NCI-H2107 (cell line): ENCODE measurements at regions not wholly inside any gene's neighbourhood (a gene's known extent, or its start where the extent isn't known, plus 50 kb on each side); places are given as distances from the start of the nearest gene placed in this dataset.
A peak's percentile ranks its signal among the peaks of the same experiment; 100 is the strongest.
"Not testable (repeated sequence)": the region's sequence is repeated elsewhere in the genome, so short reads cannot be mapped to it uniquely, and the experiment has no call there.

Experiments used
- DNase-seq: peaks from one replicate; lab custom pipeline; 2025; lab: John Stamatoyannopoulos, UW

DNA sequence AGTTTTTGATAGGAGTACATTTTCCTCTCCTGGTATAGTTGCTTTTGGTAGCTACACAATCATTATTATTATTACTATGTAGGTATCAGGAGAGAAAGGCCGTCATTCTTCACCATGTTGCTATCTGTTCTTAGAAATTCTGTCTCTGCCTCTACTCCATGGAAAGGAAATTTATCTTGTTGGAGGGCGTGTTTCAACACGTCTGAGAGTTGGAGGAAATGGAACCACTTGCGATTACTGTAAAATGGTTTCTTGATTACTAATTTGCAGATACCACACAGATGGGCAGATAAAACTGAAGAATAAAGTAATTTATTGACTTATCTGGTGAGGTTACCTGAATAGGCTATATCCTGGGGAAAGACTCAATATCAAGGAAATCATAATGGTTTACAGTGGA is 488.4 kb downstream of the NR2F2 start:
- no peak for DNase-seq

DNA sequence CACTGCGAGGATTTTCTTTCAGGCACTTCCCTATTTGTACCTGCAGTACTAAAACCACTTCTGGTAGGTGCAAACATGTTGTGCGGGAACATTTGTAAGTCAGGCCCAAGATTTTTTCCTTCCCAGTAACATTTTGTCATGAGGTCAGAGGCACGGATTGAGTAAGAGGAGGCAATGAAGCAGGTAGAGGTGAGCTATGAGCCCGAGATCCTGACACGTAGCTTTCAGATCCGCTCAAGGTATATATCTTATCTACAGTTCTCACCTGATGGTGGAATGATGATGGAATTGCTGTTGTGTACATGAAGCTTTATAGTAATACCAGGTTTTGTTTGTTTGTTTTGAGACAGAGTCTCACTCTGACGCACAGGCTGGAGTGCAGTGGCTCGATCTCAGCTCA is 497.5 kb downstream of the NR2F2 start:
- no peak for DNase-seq

DNA sequence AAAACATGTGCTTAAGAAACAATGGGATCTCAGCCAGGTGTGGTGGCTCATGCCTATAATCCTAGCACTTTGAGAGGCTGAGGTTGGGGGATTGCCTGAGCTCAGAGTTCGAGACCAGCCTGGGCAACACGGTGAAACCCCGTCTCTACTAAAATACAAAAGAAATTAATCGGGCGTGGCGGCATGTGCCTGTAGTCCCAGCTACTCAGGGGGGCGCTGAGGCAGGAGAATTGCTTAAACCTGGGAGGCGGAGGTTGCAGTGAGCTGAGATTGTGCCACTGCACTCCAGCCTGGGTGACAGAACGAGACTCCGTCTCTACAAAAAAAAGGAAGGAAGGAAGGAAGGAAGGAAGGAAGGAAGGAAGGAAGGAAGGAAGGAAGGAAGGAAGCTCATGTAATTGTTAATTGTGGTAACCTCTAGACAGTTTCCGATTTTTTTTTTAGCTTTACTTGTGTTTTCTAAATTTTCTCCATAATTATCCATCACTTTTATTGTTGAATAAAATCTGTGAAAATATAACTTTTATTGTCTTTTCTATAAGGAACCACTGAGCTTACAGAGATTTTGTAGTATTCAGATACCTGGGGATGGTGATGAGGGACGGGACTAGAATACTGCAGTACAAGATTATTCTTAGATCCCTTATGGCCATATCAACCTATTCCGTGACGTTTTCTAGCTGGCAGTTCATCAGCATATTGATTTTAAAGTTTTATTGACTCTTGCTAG is 506.9 kb downstream of the NR2F2 start:
- DNase-seq = no peak

DNA sequence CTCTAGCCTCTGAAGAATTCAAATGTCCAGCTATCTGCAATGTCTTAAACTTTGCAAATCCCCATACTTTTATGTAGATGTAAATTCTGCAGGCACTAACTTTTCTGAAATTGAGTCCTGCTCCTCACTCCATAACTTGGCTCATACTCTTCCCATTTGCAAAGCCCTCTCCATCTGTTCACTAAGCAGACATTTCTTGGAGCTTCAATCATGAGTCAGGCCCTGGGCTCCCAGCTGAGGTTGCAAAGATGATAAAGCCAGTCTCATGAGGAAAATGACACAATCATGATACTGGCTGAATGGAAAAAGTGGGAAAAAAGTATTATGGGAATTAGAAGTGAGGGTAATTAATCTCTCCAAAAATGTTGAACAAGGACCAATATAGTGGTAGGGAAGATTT is 507.6 kb downstream of the NR2F2 start:
- DNase-seq = no peak

DNA sequence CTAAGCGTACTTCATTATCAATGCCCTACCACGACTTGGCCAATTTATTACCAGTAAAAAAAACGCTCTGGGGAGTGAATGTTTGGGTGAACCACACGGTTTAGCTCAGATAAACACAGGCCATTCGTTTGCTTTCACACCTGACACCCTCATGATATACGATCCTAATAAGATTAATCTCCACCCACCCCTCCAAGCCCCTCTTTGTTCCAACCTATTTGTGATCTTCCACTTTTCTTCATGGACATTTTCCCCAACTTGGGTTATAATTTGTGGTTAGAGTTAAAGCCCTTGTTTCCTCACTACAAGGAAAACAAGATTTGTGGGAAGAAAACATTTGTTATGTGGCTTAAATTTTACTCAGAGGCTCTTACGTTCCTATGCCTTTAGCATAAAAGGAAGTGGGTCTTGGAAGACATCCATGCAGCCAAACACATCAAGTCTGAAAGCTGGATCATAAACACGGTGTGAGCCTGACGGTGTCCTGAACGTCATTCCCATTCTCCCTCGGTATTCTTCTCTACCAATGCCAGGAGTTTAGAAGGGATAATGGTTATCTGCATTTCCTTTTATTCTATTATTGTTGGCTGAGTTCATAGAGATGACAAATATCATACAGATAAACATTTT is 518.9 kb downstream of the NR2F2 start:
- no peak for DNase-seq

DNA sequence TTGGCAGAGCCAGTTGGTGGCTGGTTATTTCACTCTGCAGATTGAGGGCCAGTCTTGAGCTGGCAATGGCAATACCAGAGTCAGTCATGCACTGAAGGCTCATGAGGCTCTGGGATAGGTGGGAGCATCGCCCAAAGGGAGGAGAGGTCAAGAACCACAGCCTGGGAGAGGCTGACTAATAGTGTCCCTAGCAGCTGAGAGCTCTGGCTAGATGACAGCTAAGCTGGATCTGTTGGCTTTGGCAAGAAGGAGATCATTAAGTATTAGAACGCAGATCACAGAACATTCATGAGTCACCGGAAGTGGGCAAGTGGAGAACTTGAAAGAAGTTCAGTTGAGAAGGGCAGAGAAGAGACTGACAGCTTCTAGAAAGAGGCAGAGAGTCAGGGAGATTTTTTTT is 521.1 kb downstream of the NR2F2 start:
- no peak for DNase-seq

DNA sequence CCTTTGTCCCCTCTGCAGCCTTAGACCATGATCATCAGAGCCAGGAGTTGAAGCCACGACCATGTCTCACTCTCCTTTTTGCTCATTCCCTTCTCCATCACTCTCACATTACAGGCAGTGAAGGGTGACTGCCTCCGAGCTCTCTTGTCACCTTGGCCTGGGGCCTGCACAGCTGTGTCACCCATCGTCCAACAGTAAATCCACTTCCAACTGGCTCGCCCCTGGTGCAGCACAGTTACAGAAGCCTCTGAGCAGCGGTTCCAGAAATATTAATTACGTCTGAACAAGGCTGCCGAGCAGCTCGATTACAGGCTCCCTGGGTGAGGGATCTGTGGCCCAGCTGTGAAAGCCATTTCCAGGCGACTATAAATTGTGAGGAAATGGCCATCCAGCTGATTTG is 528.2 kb downstream of the NR2F2 start:
- no peak for DNase-seq

DNA sequence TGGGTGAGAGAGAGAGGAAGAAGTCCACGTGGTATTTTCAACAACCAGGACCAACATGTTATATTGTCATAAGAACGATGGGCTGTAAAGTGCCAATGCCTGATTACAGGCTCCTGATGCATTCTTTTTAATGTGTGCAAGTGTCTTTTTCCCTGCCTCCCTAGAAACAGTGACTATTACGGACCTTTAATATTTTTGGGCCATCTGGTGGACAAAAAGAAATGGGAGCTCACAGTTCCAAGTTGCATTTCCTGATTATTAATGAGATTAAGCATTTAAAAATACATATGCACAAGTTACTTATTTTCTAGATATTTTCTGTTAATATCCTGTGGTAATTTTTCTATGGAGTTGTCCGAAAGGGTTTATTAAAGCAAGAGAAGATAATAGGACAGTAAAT is 530.2 kb downstream of the NR2F2 start:
- DNase-seq = no peak

DNA sequence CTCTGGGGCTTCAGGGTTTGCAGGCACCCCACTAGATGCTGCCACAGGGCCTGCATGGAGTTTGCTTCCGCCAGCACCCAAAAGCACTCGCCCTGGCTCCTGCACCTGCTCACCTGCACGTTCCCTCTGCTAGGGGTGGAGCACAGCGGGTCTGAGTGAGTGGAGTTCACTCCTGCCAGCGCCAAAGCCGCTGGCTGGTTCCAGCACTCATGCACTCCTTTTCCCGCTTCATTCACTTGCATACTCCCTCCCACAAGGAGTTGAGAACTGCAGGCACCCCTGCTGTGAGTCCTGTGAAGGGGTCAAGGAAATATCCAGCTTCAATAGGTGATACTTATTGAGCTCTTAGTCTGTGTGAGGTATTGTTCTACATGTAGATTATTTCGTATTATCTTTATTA is 537.5 kb downstream of the NR2F2 start:
- DNase-seq = no peak

DNA sequence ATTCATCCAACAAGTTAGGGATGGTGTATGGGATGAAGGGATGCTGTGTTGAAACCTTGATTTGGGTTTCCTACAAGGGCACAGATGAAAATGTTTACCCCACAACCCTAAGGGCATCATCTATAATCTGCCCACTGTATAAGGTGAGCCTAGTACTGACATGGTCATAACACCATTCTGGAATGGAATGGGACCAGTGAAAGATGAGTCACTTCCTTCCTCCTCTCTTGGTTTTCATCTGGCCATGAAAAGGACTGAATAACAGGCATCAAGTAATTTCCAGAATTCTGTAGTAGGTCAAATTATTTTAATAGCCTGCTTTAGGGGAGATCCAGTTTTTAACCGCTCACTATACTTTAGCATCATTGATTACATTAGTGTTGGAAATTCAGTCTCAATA is 538.6 kb downstream of the NR2F2 start:
- no peak for DNase-seq

DNA sequence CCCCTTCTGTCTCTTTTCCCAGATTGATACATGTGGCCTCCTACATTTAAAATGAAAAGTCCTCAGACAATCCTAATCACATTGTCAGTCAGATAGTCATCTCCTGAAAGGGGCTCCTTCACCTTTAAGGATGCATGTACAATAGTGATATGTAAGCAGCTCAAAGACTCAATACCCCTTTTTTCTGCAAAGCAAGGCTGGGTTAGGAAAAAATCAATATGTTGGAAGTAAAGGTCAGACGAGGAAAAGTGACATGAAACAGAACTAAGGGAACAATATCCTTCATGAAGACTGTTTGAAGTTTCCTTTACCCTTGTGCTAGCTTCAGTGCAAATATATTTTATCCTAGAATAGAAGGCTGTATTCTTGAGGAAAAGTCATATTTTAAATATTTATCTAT is 539.3 kb downstream of the NR2F2 start:
- DNase-seq = no peak

DNA sequence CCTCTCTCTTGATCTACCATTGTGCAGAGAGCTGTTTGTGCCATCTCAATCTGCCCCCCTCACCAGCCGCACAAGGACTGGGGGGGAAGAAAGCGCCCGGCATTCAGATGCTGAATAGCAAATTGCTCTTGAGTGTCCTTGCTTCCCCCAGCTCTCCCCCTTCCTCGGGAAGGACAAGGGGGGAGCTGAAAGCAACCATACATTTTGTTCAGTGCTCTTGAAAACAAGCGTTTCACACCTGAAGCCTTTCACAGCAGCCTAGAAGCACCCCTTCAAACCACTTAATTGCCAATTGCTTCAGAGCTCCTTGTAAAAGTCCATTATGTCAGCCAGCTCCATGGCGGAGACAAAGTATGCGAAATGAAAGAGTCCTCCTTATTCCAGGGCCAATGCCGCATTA is 540.1 kb downstream of the NR2F2 start:
- DNase-seq = peak; percentile 61

DNA sequence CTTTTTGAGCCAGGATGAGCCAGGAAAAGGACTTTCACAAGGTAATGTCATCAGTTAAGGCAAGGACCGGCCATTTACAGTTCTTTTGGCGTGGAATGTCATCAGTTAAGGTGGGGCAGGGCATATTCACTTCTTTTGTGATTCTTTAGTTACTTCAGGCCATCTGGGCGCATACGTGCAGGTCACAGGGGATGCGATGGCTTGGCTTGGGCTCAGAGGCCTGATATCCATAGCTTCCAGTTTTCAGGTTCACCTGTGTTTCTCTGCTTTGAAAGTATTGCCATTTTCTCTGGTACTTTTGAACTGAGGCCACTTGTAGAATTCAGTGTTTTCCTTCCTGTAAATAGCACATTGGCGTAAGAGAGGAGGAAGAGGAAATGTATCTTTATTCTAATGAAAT is 546.9 kb downstream of the NR2F2 start:
- DNase-seq = not testable (repeated sequence)

DNA sequence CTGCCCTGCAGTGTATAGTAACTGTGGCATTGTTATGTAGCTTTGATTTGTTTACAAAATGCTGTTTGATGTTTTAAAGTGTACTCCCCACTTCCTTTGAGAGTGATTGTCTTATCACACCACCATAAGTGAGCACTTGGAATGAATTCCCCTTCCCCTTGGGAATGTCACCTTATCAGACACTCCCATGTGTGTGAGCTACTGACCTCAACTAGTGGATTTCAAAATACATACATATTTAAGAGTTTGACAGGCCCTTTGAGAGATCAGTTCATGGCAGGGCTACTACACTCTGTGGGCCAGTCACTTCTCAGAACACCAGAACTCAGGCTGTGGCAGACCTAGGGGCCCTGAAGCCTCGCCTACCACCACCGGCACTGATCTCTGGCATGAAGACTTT is 547.6 kb downstream of the NR2F2 start:
- DNase-seq = no peak

DNA sequence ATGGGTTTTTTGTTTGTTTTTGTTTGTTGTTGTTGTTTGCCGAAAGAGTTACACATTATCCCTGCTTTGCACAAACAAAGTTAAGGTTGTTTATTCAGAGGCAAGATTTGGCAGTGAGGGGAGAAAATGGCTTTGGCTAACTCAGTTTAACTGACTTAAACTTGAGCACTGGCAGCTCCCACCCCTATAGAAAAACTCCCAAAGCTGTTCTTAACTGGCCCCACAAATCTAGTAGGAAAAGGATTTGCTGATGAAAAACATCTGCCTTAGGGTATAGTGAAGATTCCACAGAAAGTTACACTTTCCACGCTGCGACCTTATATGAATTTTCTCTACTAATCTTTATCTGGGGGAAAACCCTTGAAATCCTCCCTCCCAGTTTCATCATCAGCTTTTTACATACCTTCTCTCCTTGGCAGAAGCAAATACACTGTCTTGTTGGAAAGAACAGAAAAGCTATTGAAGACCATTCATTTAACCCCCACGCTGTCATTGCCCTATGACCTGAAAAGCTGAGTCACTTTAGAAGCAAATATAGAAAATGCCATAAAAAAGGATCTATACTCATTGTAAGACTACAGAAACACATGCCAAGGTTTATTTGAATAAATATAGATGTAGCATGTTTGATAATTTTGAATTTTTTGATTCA is 551.7 kb downstream of the NR2F2 start:
- DNase-seq = no peak

DNA sequence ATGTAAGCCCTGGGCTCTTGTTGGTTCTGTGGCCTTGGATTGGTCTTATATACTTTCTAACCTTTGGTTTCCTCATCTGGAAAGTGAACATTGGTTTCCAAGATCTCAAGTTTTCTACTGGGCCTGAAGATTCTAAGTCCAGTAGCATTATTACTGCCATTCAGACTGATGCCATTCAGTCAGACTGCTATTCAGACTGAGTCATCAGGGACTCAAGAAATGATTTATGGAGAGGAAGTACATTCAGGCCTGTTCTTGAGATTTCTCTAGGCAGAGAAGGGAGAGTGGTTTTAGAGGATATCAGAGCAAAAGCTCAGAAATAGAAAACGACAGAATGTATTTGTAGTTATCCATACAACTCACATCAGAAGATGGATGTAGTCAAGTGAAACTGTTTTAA is 557.2 kb downstream of the NR2F2 start:
- no peak for DNase-seq

DNA sequence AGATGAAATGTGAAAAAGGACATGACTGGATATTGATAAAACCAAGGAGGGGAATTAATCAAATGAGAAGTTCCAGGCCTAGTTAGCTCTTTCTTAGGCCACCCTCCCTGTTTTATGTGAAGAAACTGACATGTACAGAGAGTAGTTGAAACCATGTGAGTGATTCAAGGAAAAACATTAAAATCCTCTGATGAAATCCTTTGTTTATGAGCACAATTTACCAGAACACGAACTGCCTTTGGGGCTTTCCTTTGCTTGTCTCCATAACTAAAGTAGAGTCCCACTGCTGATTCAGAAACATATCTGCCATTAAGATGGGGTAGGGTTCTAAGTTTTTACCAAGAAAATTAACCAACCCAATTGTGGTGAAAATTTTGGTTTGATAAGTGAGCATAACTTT is 558.3 kb downstream of the NR2F2 start:
- no peak for DNase-seq

DNA sequence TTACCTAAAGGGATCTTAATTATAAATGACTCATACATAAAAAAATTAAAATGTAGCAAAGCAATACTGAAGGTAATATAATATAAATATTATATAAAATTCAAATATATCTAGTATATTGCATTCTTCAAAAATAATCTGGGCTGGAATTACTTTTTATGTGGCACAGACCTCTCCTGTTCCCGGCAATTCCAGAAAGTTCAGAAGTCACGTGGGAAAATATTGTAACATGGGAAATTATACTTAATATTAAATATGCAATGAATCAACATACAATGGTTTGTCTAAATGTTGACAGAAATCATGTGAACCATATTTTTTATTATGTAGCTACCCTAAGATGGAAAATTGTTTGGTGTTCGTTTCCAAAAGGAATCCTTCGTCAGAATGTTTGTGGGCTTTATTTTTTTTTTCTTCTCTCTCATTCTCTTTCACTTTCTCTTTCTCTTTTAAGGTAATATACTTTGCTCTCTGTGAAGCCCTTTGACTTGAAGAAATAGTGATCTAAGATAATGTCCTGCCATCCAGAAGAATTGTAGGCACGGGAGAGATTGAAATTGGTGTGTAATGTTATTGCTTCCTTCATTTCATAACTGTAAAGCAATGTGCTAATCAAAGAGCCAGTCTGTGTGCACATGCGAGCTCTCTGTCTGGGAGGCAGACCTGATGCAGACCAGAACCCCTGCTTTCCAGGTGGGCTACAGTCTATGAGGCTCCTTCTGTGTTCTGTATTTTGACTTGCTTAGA is 559.4 kb downstream of the NR2F2 start:
- no peak for DNase-seq

DNA sequence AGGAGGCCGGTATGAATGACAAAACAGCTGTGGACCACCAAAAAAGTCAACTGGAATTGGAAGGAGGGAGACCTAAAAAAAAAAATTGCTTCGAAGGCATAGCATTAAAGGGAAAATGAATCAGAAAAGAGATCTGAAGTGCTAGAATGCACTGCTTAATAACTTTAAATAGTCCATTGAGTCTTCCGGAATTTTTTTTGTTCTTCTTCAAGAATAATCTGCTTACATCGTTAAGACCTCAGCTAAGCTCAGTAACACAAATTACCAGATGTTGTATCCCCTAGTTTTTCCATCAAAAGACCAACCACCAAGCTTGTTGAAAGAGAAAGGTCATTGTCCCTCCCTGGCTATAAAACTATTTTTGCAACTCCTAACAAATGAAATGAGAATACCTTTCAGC is 560.5 kb downstream of the NR2F2 start:
- no peak for DNase-seq

DNA sequence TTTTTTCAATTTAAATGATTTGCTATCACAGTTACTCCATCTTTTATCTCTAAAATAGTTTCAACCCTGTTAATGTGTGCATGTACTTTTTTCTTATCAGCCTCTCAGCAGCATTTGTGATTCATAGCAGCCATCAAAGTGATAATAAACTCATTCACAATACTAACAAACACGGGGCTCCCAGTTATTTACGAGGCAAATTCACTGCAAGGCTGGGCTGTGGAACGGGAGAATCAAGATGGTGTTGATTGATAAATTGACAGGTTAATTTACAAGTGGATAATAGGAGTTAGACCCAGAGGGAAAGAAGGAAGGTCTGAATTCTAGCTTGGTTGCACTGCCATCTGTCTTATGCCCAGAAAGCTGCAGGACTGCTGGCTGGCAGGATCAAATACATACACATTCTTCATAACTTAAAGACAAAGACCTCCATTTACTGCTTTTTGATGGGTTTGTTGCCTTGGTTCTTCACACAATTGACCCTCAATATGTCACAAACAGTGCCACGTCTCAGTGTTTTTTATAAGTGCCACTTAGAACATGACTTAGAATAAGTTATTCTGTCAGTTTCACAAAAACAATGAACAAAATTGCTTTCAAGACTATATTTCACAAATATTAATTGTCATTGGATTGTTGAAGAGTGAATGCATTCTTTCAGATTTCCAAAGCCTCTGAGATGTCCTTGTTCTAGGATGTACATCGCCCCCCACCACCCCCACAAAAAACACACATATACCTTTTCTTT is 562.8 kb downstream of the NR2F2 start:
- no peak for DNase-seq

DNA sequence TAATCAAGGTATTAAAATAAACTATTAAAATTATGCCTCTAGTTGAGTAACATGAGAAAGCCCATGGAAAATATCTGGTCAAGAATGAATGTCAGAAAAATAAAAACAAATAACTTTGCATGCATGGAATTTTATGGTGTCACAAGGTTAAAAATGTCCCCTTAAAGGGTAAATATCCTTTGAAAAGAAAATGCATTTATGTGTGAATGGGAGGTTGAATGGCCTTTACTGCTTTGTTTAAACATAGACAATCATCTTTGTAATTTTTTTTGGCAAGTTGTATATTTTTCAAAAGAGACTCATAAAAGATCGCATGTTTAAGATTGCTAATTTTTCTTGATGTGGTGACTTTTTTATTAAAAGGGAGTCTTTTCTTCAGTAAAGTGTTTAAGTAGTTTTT is 564.2 kb downstream of the NR2F2 start:
- DNase-seq = no peak

DNA sequence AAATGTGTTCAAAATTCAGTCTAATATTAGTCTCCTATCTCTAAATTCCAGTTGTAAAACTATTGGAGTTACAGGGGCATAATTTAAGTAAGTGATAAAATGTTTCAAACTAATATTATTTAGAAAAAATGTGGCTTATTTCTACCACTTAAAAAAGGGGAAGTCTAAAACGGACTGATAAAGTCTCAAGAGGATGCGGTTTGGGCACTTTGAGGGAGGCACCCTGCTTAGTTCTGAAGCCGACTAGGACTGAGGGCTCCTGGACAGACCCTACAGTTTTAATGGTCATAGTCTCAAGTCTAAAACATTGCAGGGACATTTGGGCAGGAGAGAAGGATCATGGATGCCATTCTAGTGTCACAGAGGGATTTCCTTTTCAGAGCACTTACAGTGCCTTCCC is 566.3 kb downstream of the NR2F2 start:
- DNase-seq = no peak
